NOMO-1 treated with DMSO at 0.1 percent for 48 hours (cell line): ENCODE measurements at regions not wholly inside any gene's neighbourhood (a gene's known extent, or its start where the extent isn't known, plus 50 kb on each side); places are given as distances from the start of the nearest gene placed in this dataset.
"Not testable (repeated sequence)": the region's sequence is repeated elsewhere in the genome, so short reads cannot be mapped to it uniquely, and the experiment has no call there.

ENCODE experiments used
- DNase-seq: peaks from one replicate; lab custom pipeline; 2025; ENCODE audit not compliant: unreplicated experiment; lab: John Stamatoyannopoulos, UW

GRCh38 chr2:234375176-234375880 lies 121.6 kb downstream of the ARL4C start:
- no peak for DNase-seq

- DNase-seq: no peak
Observed at GRCh38 chr2:234374736-234375135, 122.1 kb downstream of the ARL4C start.

GRCh38 chr2:234374150-234374508 lies 122.8 kb downstream of the ARL4C start:
- DNase-seq: no peak

GRCh38 chr2:234373481-234374149 lies 123.3 kb downstream of the ARL4C start:
- no peak for DNase-seq

GRCh38 chr2:234373060-234373459 lies 123.8 kb downstream of the ARL4C start:
- no peak for DNase-seq

GRCh38 chr2:234372506-234372905 lies 124.4 kb downstream of the ARL4C start:
- DNase-seq: no peak

GRCh38 chr2:234368861-234369261 lies 128.0 kb downstream of the ARL4C start:
- peak; percentile 26 for DNase-seq

GRCh38 chr2:234366891-234367290 lies 130.0 kb downstream of the ARL4C start:
- DNase-seq: peak; percentile 23

GRCh38 chr2:234364661-234365060 lies 132.2 kb downstream of the ARL4C start:
- DNase-seq: no peak

GRCh38 chr2:234363647-234364294 lies 133.1 kb downstream of the ARL4C start:
- DNase-seq: no peak

- no peak for DNase-seq
Observed at GRCh38 chr2:234363011-234363487, 133.8 kb downstream of the ARL4C start.

- DNase-seq: not testable (repeated sequence)
Observed at GRCh38 chr2:234360313-234360975, 136.4 kb downstream of the ARL4C start.

GRCh38 chr2:234357666-234358065 lies 139.2 kb downstream of the ARL4C start:
- no peak for DNase-seq

GRCh38 chr2:234355808-234356365 lies 141.0 kb downstream of the ARL4C start:
- DNase-seq: no peak

GRCh38 chr2:234355021-234355720 lies 141.7 kb downstream of the ARL4C start:
- DNase-seq: no peak

- DNase-seq: no peak
Observed at GRCh38 chr2:234352270-234352669, 144.6 kb downstream of the ARL4C start.

- DNase-seq: not testable (repeated sequence)
Observed at GRCh38 chr2:234351866-234352265, 145.0 kb downstream of the ARL4C start.

- DNase-seq: peak; percentile 49
Observed at GRCh38 chr2:234348081-234348480, 148.8 kb downstream of the ARL4C start.

- no peak for DNase-seq
Observed at GRCh38 chr2:234345921-234346320, 151.0 kb downstream of the ARL4C start.

- DNase-seq: no peak
Observed at GRCh38 chr2:234344012-234344411, 152.9 kb downstream of the ARL4C start.

GRCh38 chr2:234343372-234343771 lies 153.5 kb downstream of the ARL4C start:
- DNase-seq: no peak
